Activated naive CD8-positive, alpha-beta T cell treated with anti-CD3 and anti-CD28 coated beads, Interleukin-2, amount 10 ng/mL, durations not matched to agents 7 days and 5 days (primary cell): ENCODE measurements at regions not wholly inside any gene's neighbourhood (a gene's known extent, or its start where the extent isn't known, plus 50 kb on each side); places are given as distances from the start of the nearest gene placed in this dataset.
"Not testable (repeated sequence)": the region's sequence is repeated elsewhere in the genome, so short reads cannot be mapped to it uniquely, and the experiment has no call there.

ENCODE experiments used
- ATAC-seq: fragments of 150-1000 bp; cut with Tn5 transposase; one replicate; pipeline ENCODE4 v1.10.0; 2021; ENCODE audit warnings: low read depth, moderate library complexity
- POLR2A ChIA-PET: fragments of 350-600 bp; sonication (Branson Sonifier 250); formaldehyde crosslinking; loops from one replicate; lab custom pipeline; 2021; ENCODE audit warnings: antibody characterized with exemption; lab: Charles Lee
- DNase-seq: peaks from one replicate; pipeline ENCODE4 v3.0.0; 2021
- H3K27ac Mint-ChIP-seq: one replicate; pipeline ENCODE4 v1.8.0; 2022; ENCODE audit warnings: mild to moderate bottlenecking, mixed read lengths
- H3K27me3 Mint-ChIP-seq: one replicate; pipeline ENCODE4 v1.8.0; 2022; ENCODE audit warnings: mild to moderate bottlenecking, moderate library complexity, mixed read lengths
- H3K36me3 Mint-ChIP-seq: one replicate; pipeline ENCODE4 v1.8.0; 2021; ENCODE audit warnings: mild to moderate bottlenecking, mixed read lengths
- H3K4me1 Mint-ChIP-seq: one replicate; pipeline ENCODE4 v1.8.0; 2021; ENCODE audit warnings: mixed read lengths
- H3K4me3 Mint-ChIP-seq: one replicate; pipeline ENCODE4 v1.8.0; 2022; ENCODE audit warnings: mild to moderate bottlenecking, moderate library complexity, mixed read lengths
- H3K9me3 Mint-ChIP-seq: one replicate; pipeline ENCODE4 v1.8.0; 2021; ENCODE audit warnings: mixed read lengths

DNA sequence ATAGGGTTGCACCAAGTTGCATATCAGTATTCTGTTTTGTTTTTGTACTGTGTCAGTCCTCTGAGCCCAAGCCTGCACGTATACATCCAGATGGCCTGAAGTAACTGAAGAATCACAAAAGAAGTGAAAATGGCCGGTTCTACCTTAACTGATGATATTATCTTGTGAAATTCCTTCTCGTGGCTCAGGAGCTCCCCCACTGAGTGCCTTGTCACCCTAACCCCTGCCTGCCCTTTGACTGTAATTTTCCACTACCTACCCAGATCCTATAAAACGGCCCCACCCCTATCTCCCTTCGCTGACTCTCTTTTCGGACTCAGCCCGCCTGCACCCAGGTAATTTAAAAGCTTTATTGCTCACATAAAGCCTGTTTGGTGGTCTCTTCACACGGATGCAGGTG lies 924.1 kb upstream of the CELF4 start:
- DNase-seq, H3K36me3 Mint-ChIP-seq, H3K27me3 Mint-ChIP-seq, POLR2A ChIA-PET, H3K9me3 Mint-ChIP-seq, H3K4me1 Mint-ChIP-seq, ATAC-seq, H3K4me3 Mint-ChIP-seq, H3K27ac Mint-ChIP-seq: not testable (repeated sequence)

DNA sequence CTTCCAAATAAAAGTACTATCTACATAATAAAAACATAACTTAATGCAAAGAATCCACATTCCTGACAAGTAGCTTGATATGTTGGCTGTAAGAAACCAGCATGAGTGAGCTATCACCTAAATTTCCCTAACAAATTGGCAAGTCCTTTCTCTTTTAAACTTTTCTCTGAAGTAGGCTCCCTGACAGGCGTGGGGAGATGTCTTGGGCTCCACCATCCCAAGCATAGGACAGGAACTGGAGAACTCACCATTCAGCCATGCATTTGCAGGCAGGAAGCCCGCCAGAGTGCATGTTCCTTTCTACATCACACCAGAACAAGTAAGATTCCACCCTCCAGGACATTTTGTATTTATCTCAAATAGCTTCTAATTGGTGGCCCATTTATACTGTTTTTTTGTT lies 921.9 kb upstream of the CELF4 start:
- Mint-ChIP-seq H3K36me3 (no peaks in the 10 kb centered on the region), H3K4me1 (no peaks in the 10 kb centered on the region), H3K4me3 (no peak overlapping the region), H3K9me3 (no peaks in the 10 kb centered on the region), H3K27ac (no peak overlapping the region), H3K27me3 (no peaks in the 10 kb centered on the region)
- DNase-seq (no peak), ATAC-seq (no peak)
- POLR2A ChIA-PET, result no interaction called here

DNA sequence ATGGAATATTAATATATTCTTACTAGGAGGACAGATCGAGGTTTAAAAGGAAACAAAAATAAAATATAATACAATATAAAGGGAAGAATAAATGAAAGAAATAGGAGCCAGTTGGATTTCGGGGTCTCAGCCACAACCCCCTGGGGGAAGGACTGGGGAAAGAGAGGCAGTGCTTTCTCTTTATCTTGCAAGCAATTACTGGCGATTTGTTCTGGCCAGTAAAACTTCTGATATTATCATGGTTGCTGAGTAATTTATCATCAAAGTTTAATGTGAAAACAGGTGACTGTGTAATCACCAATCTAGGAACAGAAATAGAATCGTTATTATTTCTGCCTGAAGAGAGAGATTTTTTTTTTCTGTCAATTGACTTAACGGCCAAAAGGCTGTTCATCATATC lies 917.7 kb upstream of the CELF4 start:
- H3K9me3 Mint-ChIP-seq, result peaks cover 2% of the 10 kb centered on the region
- ATAC-seq, result no peak
- H3K27ac Mint-ChIP-seq, result no peak overlapping the region
- no peaks in the 10 kb centered on the region for H3K36me3 Mint-ChIP-seq
- H3K27me3 Mint-ChIP-seq, result no peaks in the 10 kb centered on the region
- H3K4me1 Mint-ChIP-seq, result no peaks in the 10 kb centered on the region
- H3K4me3 Mint-ChIP-seq, result no peak overlapping the region
- POLR2A ChIA-PET, result no interaction called here
- no peak for DNase-seq

DNA sequence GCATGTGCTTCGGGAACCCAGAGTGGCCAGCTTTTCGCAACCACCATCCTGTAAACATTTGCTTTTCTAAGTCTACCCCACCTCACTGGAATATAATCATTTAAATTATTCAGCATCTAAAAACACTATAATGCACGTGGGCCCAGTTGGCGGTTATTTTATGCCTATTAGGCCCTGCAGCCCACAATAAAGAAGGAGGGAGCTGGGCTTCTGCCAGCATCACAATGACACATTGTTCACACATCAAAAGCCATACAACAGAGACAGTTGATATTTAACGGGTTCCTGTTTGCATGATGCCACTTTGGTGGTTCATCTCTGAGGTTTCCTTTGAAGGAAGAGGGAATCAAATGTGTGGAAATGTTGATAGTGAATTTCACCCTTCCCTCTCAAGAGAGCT lies 916.0 kb upstream of the CELF4 start:
- POLR2A ChIA-PET, result no interaction called here
- H3K27ac Mint-ChIP-seq, result no peak overlapping the region
- peaks cover 2% of the 10 kb centered on the region for H3K9me3 Mint-ChIP-seq

DNA sequence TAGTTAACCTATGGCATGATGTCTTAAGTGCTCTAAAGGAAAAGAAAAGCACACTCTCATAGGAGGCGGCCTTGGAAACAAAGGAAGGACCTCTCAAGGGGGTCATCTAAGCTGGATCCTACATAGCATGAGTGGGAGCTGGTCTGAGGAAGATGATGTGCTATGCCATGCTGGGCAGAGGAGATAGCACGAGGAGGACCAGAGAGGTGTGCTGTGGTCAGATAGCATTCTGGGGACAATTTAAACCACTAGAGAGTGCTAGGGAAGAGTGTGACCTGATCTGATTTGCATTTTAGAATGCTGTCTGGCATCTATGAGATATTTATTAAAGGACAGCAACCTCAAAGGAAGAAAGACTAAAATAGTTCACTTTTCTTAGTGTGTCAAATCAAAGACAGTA lies 910.1 kb upstream of the CELF4 start:
- POLR2A ChIA-PET, result no interaction called here
- ATAC-seq, result no peak
- DNase-seq, result no peak
- Mint-ChIP-seq H3K4me1 (no peaks in the 10 kb centered on the region), H3K27me3 (no peaks in the 10 kb centered on the region), H3K36me3 (no peaks in the 10 kb centered on the region), H3K9me3 (peaks cover 2% of the 10 kb centered on the region), H3K4me3 (no peak overlapping the region), H3K27ac (no peak overlapping the region)

More for the DNA sequence above, 916.0 kb upstream of the CELF4 start:
- DNase-seq (no peak), ATAC-seq (no peak)
- no peaks in the 10 kb centered on the region for H3K27me3 Mint-ChIP-seq
- no peaks in the 10 kb centered on the region for H3K4me1 Mint-ChIP-seq
- H3K36me3 Mint-ChIP-seq, result no peaks in the 10 kb centered on the region
- no peak overlapping the region for H3K4me3 Mint-ChIP-seq

DNA sequence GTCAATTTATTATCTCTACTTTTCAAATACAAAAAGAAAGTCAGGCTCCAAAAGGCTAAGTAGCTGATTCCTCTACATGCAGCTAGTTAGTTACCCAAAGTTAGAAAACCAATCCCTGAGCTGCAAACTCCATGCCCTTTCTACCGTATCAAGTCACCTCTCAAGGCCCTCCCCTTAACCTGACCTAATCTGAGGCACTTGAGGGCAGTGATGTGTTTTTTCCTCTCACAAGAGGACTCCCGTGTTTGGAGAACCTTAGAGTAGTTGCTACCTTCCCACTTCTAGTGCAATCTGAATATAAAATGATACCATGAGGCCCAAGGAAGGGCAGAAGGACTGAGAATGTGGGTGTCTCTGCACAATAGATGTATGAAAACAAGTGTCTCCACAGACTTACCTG lies 907.9 kb upstream of the CELF4 start:
- H3K27ac Mint-ChIP-seq, result no peak overlapping the region
- no peaks in the 10 kb centered on the region for H3K36me3 Mint-ChIP-seq
- H3K4me1 Mint-ChIP-seq, result no peaks in the 10 kb centered on the region
- no peaks in the 10 kb centered on the region for H3K27me3 Mint-ChIP-seq
- no peak for ATAC-seq
- POLR2A ChIA-PET, result no interaction called here
- no peak overlapping the region for H3K4me3 Mint-ChIP-seq
- no peak for DNase-seq
- H3K9me3 Mint-ChIP-seq, result peaks cover 4% of the 10 kb centered on the region

DNA sequence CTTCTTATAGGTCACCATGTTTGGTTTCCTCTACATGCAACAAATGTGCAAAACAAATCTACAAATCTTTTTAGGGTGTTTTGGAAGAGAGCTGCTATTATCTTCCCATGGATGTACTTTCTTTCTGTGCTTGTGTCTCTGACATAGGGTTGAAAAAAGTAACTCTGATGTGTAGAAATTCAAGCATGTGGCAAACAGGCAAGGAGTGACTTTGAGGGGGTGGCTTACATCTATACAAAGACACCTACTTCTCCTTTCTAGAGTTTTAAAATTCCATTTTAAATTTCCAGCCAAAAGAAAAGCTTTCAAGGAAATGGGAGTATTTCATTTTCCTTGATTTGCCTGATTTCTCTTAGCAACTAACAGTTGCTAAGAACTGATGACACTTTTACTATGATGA lies 904.8 kb upstream of the CELF4 start:
- no peak for DNase-seq
- no peaks in the 10 kb centered on the region for H3K4me1 Mint-ChIP-seq
- no peaks in the 10 kb centered on the region for H3K27me3 Mint-ChIP-seq

DNA sequence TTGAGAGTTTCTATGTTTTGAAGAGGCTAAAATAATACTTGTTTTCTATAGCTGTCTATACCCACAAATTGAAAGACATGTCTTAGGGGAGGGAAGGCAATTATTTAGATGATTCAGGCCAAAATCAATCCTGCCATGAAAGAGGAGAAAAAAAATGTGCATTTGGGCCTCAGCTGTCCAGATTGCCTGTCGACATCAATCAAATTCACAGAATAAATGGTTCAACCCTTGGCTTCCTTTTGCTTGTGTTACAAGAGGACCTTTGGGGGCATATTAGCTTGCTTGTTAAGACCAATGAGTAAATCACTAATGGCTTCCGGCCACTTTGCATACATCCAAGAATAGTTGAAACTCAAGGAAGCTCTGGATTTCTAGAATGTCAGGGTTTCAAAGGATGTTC lies 900.8 kb upstream of the CELF4 start:
- Mint-ChIP-seq H3K36me3 (no peaks in the 10 kb centered on the region), H3K27ac (no peak overlapping the region), H3K9me3 (peaks cover 4% of the 10 kb centered on the region), H3K4me1 (no peaks in the 10 kb centered on the region), H3K27me3 (no peaks in the 10 kb centered on the region), H3K4me3 (no peak overlapping the region)
- ATAC-seq (no peak), DNase-seq (no peak)
- POLR2A ChIA-PET, result no interaction called here

More for the DNA sequence above, 904.8 kb upstream of the CELF4 start:
- Mint-ChIP-seq H3K36me3 (no peaks in the 10 kb centered on the region), H3K27ac (no peak overlapping the region), H3K4me3 (no peak overlapping the region), H3K9me3 (peaks cover 4% of the 10 kb centered on the region)
- POLR2A ChIA-PET, result no interaction called here
- no peak for ATAC-seq

DNA sequence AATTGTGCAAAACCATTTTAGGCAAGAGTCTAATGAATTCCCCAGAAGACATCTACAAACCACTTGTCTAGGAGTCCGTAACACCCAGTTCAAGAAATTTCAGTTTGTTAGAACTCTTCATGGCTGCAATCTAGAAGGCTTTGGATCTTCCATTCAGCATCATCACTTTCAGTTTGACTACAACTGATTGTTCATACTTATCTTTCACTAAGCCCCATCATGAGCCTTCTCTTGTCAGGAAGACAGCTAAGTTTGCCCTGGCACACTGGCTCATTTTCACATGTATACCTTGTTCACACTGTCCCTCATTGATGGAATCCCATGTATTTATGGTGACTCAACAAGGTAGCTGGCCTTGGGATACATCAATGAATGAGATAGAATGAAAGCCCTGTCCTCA lies 898.4 kb upstream of the CELF4 start:
- peaks cover 3% of the 10 kb centered on the region for H3K9me3 Mint-ChIP-seq
- no peaks in the 10 kb centered on the region for H3K4me1 Mint-ChIP-seq
- DNase-seq (no peak), ATAC-seq (no peak)
- H3K27ac Mint-ChIP-seq, result no peak overlapping the region
- H3K27me3 Mint-ChIP-seq, result no peaks in the 10 kb centered on the region
- no peak overlapping the region for H3K4me3 Mint-ChIP-seq
- no peaks in the 10 kb centered on the region for H3K36me3 Mint-ChIP-seq
- POLR2A ChIA-PET, result no interaction called here

DNA sequence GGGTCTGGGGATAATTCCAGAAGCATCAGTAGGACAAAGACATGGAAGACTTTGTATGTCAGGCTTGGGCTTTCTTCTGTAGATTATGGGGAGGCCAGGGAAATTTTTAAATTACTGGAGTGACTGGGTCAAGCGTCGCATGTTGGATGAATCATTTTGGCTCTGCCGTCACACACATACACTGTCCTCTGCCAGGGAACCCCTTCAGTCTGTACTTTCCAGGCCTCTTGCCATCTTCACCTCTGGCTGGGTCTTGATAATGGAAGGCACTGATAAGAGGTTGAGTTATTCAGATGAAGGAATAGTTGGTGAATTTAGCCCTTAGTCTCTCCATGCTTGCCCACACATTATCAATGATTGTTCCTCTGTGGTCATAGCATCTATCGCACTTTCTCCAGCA lies 895.1 kb upstream of the CELF4 start:
- no peaks in the 10 kb centered on the region for H3K36me3 Mint-ChIP-seq
- no peak for ATAC-seq
- no peaks in the 10 kb centered on the region for H3K27me3 Mint-ChIP-seq
- H3K4me1 Mint-ChIP-seq, result no peaks in the 10 kb centered on the region
- POLR2A ChIA-PET, result no interaction called here
- no peak for DNase-seq
- no peak overlapping the region for H3K27ac Mint-ChIP-seq
- peaks cover 3% of the 10 kb centered on the region for H3K9me3 Mint-ChIP-seq
- H3K4me3 Mint-ChIP-seq, result no peak overlapping the region

DNA sequence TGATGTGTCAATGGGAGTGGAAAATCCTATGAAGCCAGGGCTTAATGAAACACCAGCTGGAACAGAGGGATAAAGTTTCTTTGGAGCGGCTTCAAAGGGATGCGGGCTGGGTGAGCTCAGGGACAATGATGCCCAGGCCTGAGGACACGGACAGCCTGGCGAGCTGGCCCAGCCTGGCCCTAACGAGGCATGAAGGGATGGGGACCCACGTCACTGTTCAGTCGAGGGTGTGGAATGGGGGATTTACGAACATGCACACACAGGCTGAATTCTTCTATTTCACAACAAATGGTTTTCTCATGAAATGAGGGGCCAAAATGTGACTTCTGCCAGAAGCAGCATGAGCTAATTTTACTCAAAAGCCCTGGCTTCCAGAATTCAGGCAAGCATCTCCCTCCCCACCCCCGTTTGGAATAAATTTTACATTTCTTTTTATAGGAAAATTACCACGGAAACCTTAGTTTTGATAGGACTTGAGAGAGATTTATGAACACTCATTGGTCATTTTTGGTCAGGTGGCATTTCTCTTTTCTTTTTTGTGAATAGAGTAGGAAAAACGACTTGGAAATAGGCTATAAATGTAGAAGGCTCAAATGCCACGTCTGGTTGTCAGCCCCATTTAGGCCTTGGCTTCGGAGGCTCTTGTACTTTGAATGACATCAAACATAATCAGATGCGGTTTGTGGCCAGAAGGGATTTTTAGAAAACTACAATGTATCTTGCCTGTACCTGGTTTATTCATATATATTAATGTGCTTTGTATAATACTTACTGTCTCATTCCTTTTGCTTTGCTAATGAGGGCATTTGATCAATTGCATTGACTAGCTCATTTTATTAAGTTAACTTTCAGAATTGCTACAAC lies 893.8 kb upstream of the CELF4 start:
- ATAC-seq (no peak), DNase-seq (no peak)
- peaks cover 3% of the 10 kb centered on the region for H3K9me3 Mint-ChIP-seq
- H3K36me3 Mint-ChIP-seq, result no peaks in the 10 kb centered on the region
- no peak overlapping the region for H3K27ac Mint-ChIP-seq
- H3K4me1 Mint-ChIP-seq, result no peaks in the 10 kb centered on the region
- H3K27me3 Mint-ChIP-seq, result no peaks in the 10 kb centered on the region
- H3K4me3 Mint-ChIP-seq, result no peak overlapping the region
- POLR2A ChIA-PET, result no interaction called here

DNA sequence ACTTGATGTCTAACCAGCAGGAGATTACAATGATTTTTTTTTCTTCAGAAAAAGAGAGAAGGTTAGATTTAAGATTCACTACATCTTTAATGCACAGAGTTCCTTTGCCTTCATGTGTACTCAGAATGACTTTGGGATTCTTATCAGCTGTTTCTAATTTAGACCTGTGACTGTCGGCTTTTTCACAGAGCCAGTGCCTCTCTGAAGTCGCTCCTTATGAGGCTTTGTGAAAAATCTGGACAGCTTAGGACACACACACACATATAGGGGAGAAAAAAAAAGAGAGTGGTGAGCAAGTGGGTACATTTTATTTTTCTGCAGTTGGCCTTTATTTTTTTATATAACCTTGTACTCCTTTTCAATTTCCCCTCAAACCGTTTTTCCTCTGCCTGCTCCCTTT lies 893.1 kb upstream of the CELF4 start:
- Mint-ChIP-seq H3K9me3 (peaks cover 3% of the 10 kb centered on the region), H3K4me1 (no peaks in the 10 kb centered on the region), H3K27me3 (no peaks in the 10 kb centered on the region), H3K36me3 (no peaks in the 10 kb centered on the region), H3K27ac (no peak overlapping the region), H3K4me3 (no peak overlapping the region)
- DNase-seq (no peak), ATAC-seq (no peak)
- POLR2A ChIA-PET, result no interaction called here

DNA sequence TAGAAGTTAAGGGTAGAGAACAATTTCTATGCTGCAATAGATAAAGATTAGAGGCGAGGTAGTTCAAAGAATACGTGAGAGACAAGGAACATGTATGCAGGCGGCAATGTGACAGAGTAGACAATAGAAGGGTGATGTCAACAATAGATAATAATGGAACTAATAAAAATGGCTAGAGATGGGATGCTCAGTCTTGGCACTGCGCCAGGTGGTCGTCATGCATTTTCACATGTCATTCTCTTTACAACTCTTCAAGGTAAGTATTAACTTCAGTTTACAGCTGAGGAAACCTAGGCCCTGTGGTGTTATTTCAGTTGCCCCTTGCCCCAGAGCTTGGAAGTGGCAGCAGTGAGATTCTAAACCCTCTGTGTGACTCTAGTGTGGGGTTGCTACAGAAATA lies 890.7 kb upstream of the CELF4 start:
- DNase-seq (no peak), ATAC-seq (no peak)
- POLR2A ChIA-PET, result no interaction called here
- Mint-ChIP-seq H3K9me3 (peaks cover 1% of the 10 kb centered on the region), H3K4me3 (no peak overlapping the region), H3K36me3 (no peaks in the 10 kb centered on the region), H3K4me1 (no peaks in the 10 kb centered on the region), H3K27ac (no peak overlapping the region), H3K27me3 (no peaks in the 10 kb centered on the region)

DNA sequence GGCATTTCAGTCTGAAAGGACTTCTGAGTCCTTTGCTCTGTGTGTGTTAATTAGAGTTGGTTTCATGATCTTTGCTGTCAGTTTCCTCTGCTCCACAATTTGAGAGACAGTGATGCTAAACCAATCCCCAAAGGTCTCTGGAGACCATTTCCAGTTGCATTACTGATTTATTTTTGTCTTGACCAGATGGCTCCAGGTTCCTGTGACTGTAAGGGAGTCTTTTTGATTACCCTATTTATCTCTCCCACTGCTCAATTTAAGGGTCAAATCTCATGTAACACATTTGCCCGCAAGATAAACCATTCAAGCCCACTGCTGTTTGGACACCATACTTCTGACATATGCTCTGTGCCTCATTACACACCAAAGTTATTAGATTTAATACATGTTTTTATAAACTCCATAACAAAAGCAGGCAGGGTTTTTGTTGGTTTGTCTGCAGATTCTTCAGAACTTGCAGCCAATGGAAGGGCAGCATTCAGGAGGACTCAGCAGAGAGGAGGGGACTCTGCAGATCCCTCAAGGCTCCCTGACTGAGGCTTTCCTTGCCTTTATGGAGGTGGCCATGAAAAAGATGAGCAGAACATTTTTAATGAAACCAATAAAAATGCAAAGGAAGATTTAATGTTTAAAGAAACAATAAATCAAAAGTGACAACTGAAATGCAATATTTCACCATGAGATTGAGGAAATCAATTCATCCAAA lies 889.3 kb upstream of the CELF4 start:
- H3K36me3 Mint-ChIP-seq, result no peaks in the 10 kb centered on the region
- H3K9me3 Mint-ChIP-seq, result peaks cover 1% of the 10 kb centered on the region
- no peak for DNase-seq
- no peak overlapping the region for H3K27ac Mint-ChIP-seq
- H3K27me3 Mint-ChIP-seq, result no peaks in the 10 kb centered on the region
- H3K4me3 Mint-ChIP-seq, result no peak overlapping the region
- H3K4me1 Mint-ChIP-seq, result no peaks in the 10 kb centered on the region
- ATAC-seq, result no peak
- POLR2A ChIA-PET, result no interaction called here
